Vagina (tissue), 2 donors: ENCODE measurements at regions not wholly inside any gene's neighbourhood (a gene's known extent, or its start where the extent isn't known, plus 50 kb on each side); places are given as distances from the start of the nearest gene placed in this dataset.

Experiments
- CTCF ChIP-seq, 3 experiments: fragments of 450-650 bp in 2 of 3; fragments of 200-600 bp in 1 of 3; sonication (generic) in 1 of 3; IDR thresholded peaks; one replicate each; pipeline ENCODE4 v1.5.1; 2017 to 2019; ENCODE audit warnings: antibody characterized with exemption in 3 of 3, mild to moderate bottlenecking in 2 of 3, moderate library complexity in 2 of 3
- POLR2A ChIP-seq, 2 donors: fragments of 450-650 bp; IDR thresholded peaks; one replicate each; pipeline ENCODE4 v1.6.1; 2017; ENCODE audit warnings: antibody characterized with exemption in 2 of 2, mild to moderate bottlenecking in 2 of 2, moderate library complexity in 2 of 2
- POLR2AphosphoS5 ChIP-seq, 2 donors: sonication (generic); formaldehyde crosslinking; IDR thresholded peaks; one replicate each; pipeline ENCODE4 v1.9.0; 2017; ENCODE audit warnings: antibody characterized with exemption in 2 of 2, mild to moderate bottlenecking in 2 of 2, low read depth in 1 of 2; ENCODE audit not compliant: insufficient read depth in 1 of 2

DNA sequence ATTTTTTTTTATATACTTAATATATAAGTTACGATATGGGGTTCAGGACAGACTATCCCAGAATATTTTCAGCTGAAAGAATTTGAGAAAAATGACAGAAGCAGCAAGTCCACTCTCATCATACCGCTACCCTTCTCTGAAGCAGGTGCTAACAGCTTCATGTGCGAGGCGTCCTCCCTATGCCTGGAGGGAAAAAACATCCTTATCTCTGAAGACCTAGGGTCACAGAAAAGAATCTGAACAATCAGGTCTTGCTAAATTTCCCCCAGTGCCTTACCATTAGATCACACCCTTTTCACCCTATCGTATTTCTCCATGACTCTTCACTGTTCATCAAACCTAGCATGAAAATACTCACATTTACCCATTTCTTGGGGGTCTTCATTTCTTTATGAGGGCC lies 51.9 kb upstream of the CREB1 start:
- TF ChIP-seq CTCF (IDR thresholded peaks at IDR 0.05) (no peak), POLR2AphosphoS5 (IDR thresholded peaks at IDR 0.05; ENCODE audit: insufficient read depth in 1 of 2, low read depth in 1 of 2) (no peak), POLR2A (IDR thresholded peaks at IDR 0.05) (no peak)
